ENCODE measurements at regions not wholly inside any gene's neighbourhood (a gene's known extent, or its start where the extent isn't known, plus 50 kb on each side); places are given as distances from the start of the nearest gene placed in this dataset.

DNA sequence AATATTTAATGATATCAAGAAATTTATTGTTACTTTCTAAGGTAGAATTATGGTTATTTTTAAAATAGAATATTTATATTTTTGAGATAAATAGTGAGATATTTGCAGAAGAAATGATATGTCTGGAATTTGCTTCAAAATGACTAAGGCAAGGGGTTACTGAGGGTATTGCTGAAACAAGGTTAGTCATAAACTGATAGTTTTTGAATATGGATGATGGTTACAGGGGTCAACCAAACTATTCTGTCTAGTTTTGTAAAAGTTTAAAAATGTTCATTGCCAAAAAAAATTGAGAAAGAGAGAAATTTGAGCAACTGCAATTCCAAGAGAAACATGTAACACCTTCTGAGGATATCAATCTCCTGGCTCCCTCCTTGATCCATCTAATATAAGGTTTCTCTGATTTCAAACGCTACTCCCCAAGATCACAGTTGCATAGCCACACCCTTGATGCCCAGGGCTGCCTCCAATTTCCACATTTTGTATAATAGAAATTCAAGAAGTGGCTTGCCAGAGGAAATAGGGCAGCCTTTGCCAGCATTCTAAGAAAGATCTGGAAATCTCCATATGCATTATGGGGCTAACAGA lies 159.4 kb upstream of the NAMPT start:
- CTCF ChIA-PET = no interaction called here
- no peak for TF ChIP-seq EZH2phosphoT487 (IDR thresholded peaks at IDR 0.05; ENCODE audit: borderline replicate concordance)
- no peak for TF ChIP-seq EZH2 (IDR thresholded peaks at IDR 0.05)
- no peak for TF ChIP-seq TCF7L2 (IDR thresholded peaks at IDR 0.05; ENCODE audit: borderline replicate concordance, extremely low read depth, insufficient read depth, insufficient read length)
- no peak for TF ChIP-seq POLR2AphosphoS5 (IDR thresholded peaks at IDR 0.05; ENCODE audit: low read depth, low read length)
- no peak for TF ChIP-seq SRF (IDR thresholded peaks at IDR 0.05; ENCODE audit: low read depth)
- H4K20me1 ChIP-seq (ENCODE audit: insufficient read depth) = no peaks in the 10 kb centered on the region
- no peaks in the 10 kb centered on the region for H3K36me3 ChIP-seq (ENCODE audit: control insufficient read depth in 1 of 2, insufficient read depth in 2 of 2, low read length in 2 of 2)
- no peak overlapping the region for H3K4me2 ChIP-seq (ENCODE audit: low read length)
- RAD21 ChIA-PET (ENCODE audit: low non-redundant PET in 1 of 2, low total read pairs in 2 of 2, uncharacterized antibody in 2 of 2, unreplicated experiment in 2 of 2) = no interaction called here
- no peak overlapping the region for H3K4me3 ChIP-seq (replicated peaks in 1 of 2; ENCODE audit: low read depth in 1 of 2, low read length in 2 of 2)
- 0 out of 2 replicates have a peak, but pooled peaks cover 4% of the 10 kb centered on the region for H3K9me2 ChIP-seq (ENCODE audit: insufficient read depth)
- no peaks in the 10 kb centered on the region; a peak in 1 of 4 replicates for H3K4me1 ChIP-seq (ENCODE audit: control insufficient read depth in 1 of 2, insufficient read depth in 2 of 2, low read length in 2 of 2)
- H3K79me2 ChIP-seq (ENCODE audit: insufficient read depth, low read length) = no peaks in the 10 kb centered on the region
- no peak overlapping the region for H2AFZ ChIP-seq (ENCODE audit: low read depth, low read length, poor library complexity, severe bottlenecking)
- POLR2A ChIA-PET = interaction anchor here (0.7 kb wide), 1 partner anchor 159 kb away, joined by 3 read pairs; no protein-coding TSS in a partner anchor
- no peaks in the 10 kb centered on the region for H3K9me3 ChIP-seq (ENCODE audit: control insufficient read depth in 1 of 2, insufficient read depth in 1 of 2, low read depth in 1 of 2, low read length in 2 of 2)
- no peaks in the 10 kb centered on the region for H3K27me3 ChIP-seq (ENCODE audit: insufficient read depth, low read length)
- no peak overlapping the region for H3K9ac ChIP-seq (ENCODE audit: low read length)
- ATAC-seq = no peak
- intact Hi-C loops (cut with micrococcal nuclease) = no loop called here
- no peak overlapping the region for H3K27ac ChIP-seq (ENCODE audit: low read depth, low read length)
- no TSS peak for BruUV-seq (replicated peaks)
- DNase-seq (ENCODE audit: low read depth, low spot score) = no peak

DNA sequence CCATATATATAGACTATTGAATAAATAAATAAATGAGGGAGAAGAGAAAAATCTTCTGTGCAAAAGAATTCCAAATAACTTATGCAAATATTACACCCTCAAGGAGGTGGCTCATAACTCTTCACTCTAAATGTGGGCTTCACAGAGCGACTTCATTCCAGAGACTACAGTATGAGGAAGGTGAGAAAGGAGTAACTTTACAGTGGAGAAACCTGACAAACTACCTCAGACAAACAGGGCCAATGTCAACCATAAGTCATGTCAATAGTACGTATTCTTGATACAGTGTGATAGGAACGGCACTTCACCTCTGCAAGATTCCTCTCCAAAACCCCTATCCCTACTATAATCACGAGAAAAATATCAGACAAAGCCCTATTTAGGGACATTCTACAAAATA lies 158.4 kb upstream of the NAMPT start:
- H3K4me2 ChIP-seq (ENCODE audit: low read length) = no peak overlapping the region
- no peaks in the 10 kb centered on the region for H3K27me3 ChIP-seq (ENCODE audit: insufficient read depth, low read length)
- RAD21 ChIA-PET (ENCODE audit: low non-redundant PET in 1 of 2, low total read pairs in 2 of 2, uncharacterized antibody in 2 of 2, unreplicated experiment in 2 of 2) = no interaction called here
- no TSS peak for BruUV-seq (replicated peaks)
- H3K9me2 ChIP-seq (ENCODE audit: insufficient read depth) = 0 out of 2 replicates have a peak, but pooled peaks cover 4% of the 10 kb centered on the region
- no peak overlapping the region for H2AFZ ChIP-seq (ENCODE audit: low read depth, low read length, poor library complexity, severe bottlenecking)
- DNase-seq (ENCODE audit: low read depth, low spot score) (no peak), ATAC-seq (no peak)
- no peak for TF ChIP-seq TCF7L2 (IDR thresholded peaks at IDR 0.05; ENCODE audit: borderline replicate concordance, extremely low read depth, insufficient read depth, insufficient read length)
- TF ChIP-seq, protein P1, sequence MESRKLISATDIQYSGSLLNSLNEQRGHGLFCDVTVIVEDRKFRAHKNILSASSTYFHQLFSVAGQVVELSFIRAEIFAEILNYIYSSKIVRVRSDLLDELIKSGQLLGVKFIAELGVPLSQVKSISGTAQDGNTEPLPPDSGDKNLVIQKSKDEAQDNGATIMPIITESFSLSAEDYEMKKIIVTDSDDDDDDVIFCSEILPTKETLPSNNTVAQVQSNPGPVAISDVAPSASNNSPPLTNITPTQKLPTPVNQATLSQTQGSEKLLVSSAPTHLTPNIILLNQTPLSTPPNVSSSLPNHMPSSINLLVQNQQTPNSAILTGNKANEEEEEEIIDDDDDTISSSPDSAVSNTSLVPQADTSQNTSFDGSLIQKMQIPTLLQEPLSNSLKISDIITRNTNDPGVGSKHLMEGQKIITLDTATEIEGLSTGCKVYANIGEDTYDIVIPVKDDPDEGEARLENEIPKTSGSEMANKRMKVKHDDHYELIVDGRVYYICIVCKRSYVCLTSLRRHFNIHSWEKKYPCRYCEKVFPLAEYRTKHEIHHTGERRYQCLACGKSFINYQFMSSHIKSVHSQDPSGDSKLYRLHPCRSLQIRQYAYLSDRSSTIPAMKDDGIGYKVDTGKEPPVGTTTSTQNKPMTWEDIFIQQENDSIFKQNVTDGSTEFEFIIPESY (IDR thresholded peaks at IDR 0.05; ENCODE audit: extremely low read depth, insufficient replicate concordance, low read length) = no peak
- no peak for TF ChIP-seq SRF (IDR thresholded peaks at IDR 0.05; ENCODE audit: low read depth)
- TF ChIP-seq, protein P2, sequence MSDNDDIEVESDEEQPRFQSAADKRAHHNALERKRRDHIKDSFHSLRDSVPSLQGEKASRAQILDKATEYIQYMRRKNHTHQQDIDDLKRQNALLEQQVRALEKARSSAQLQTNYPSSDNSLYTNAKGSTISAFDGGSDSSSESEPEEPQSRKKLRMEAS (IDR thresholded peaks at IDR 0.05) = no peak
- TF ChIP-seq JUND (IDR thresholded peaks at IDR 0.05) = no peak
- TF ChIP-seq EZH2phosphoT487 (IDR thresholded peaks at IDR 0.05; ENCODE audit: borderline replicate concordance) = no peak
- no peak for TF ChIP-seq EGR1 (IDR thresholded peaks at IDR 0.05; ENCODE audit: low read depth)
- TF ChIP-seq SIN3A (IDR thresholded peaks at IDR 0.05; ENCODE audit: low read depth) = no peak
- no peak for TF ChIP-seq EZH2 (IDR thresholded peaks at IDR 0.05)
- no peak for TF ChIP-seq FOSL1 (IDR thresholded peaks at IDR 0.05; ENCODE audit: low read depth)
- no peak for TF ChIP-seq POLR2A (IDR thresholded peaks at IDR 0.05; ENCODE audit: borderline replicate concordance, extremely low read depth, insufficient read depth, insufficient read length)
- no peak for TF ChIP-seq ZNF274 (IDR thresholded peaks at IDR 0.05; ENCODE audit: low read depth, low read length)
- no peak for TF ChIP-seq POLR2AphosphoS5 (IDR thresholded peaks at IDR 0.05; ENCODE audit: low read depth, low read length)
- no peak for TF ChIP-seq YY1 (IDR thresholded peaks at IDR 0.05; ENCODE audit: extremely low read depth, insufficient replicate concordance, low read depth, low read length)
- TF ChIP-seq SP1 (IDR thresholded peaks at IDR 0.05; ENCODE audit: low read depth) = no peak
- H4K20me1 ChIP-seq (ENCODE audit: insufficient read depth) = no peaks in the 10 kb centered on the region
- no peaks in the 10 kb centered on the region for H3K4me1 ChIP-seq (ENCODE audit: control insufficient read depth in 1 of 2, insufficient read depth in 2 of 2, low read length in 2 of 2)
- no peaks in the 10 kb centered on the region for H3K9me3 ChIP-seq (ENCODE audit: control insufficient read depth in 1 of 2, insufficient read depth in 1 of 2, low read depth in 1 of 2, low read length in 2 of 2)
- no peak overlapping the region for H3K9ac ChIP-seq (ENCODE audit: low read length)
- no peak overlapping the region for H3K27ac ChIP-seq (ENCODE audit: low read depth, low read length)
- POLR2A ChIA-PET = no interaction called here
- no peaks in the 10 kb centered on the region for H3K79me2 ChIP-seq (ENCODE audit: insufficient read depth, low read length)
- CTCF ChIA-PET = no interaction called here
- intact Hi-C loops (cut with micrococcal nuclease) = no loop called here
- H3K4me3 ChIP-seq (replicated peaks in 1 of 2; ENCODE audit: low read depth in 1 of 2, low read length in 2 of 2) = no peak overlapping the region
- H3K36me3 ChIP-seq (ENCODE audit: control insufficient read depth in 1 of 2, insufficient read depth in 2 of 2, low read length in 2 of 2) = no peaks in the 10 kb centered on the region

All from HCT116 (cell line).